HL-60 (cell line): ENCODE measurements at regions not wholly inside any gene's neighbourhood (a gene's known extent, or its start where the extent isn't known, plus 50 kb on each side); places are given as distances from the start of the nearest gene placed in this dataset.

ENCODE experiments used
- POLR2AphosphoS5 ChIP-seq: IDR thresholded peaks from 2 replicates; pipeline ENCODE4 v1.6.1; 2012; ENCODE audit warnings: low read depth
- SPI1 ChIP-seq: IDR thresholded peaks from 2 replicates; pipeline ENCODE4 v1.6.1; 2012; ENCODE audit warnings: low read depth, mild to moderate bottlenecking, borderline replicate concordance
- TF ChIP-seq, protein P1 (sequence below): IDR thresholded peaks from one replicate; pipeline ENCODE4 v1.5.1; 2011; ENCODE audit warnings: low read length, control low read depth, inconsistent platforms; ENCODE audit not compliant: insufficient read depth

DNA sequence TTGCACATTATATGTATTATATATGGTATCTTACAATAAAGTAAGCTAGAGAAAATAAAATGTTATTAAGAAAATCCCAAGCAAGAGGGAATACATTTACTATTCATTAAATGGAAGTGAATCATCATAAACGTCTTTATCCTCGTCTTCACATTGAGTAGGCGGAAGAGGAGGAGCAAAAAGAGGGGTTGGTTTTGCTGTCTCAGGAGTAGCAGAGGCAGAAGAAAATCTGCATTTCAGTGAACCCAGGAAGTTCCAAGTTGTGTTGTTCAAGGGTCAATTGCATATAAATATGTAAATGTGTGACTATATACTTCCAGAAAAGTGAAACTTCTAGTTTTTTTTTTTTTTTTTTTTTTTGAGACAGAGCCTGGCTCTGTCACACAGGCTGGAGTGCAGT lies 301.4 kb downstream of the TMA16 start:
- TF ChIP-seq, protein P1, sequence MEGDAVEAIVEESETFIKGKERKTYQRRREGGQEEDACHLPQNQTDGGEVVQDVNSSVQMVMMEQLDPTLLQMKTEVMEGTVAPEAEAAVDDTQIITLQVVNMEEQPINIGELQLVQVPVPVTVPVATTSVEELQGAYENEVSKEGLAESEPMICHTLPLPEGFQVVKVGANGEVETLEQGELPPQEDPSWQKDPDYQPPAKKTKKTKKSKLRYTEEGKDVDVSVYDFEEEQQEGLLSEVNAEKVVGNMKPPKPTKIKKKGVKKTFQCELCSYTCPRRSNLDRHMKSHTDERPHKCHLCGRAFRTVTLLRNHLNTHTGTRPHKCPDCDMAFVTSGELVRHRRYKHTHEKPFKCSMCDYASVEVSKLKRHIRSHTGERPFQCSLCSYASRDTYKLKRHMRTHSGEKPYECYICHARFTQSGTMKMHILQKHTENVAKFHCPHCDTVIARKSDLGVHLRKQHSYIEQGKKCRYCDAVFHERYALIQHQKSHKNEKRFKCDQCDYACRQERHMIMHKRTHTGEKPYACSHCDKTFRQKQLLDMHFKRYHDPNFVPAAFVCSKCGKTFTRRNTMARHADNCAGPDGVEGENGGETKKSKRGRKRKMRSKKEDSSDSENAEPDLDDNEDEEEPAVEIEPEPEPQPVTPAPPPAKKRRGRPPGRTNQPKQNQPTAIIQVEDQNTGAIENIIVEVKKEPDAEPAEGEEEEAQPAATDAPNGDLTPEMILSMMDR = no peak
- TF ChIP-seq POLR2AphosphoS5 (no peak), SPI1 (no peak)
